Sigmoid colon (tissue), 4 donors: ENCODE measurements at regions not wholly inside any gene's neighbourhood (a gene's known extent, or its start where the extent isn't known, plus 50 kb on each side); places are given as distances from the start of the nearest gene placed in this dataset.

Source experiments
- CTCF ChIP-seq, 4 experiments: fragments of 450-650 bp in 3 of 4; fragments of 200-600 bp in 1 of 4; IDR thresholded peaks; one replicate each; pipeline ENCODE4 v1.5.1; 2016 to 2019; ENCODE audit warnings: antibody characterized with exemption in 4 of 4, mild to moderate bottlenecking in 3 of 4, moderate library complexity in 2 of 4
- EP300 ChIP-seq, 4 donors: sonication (generic); formaldehyde crosslinking; IDR thresholded peaks; one replicate each; pipeline ENCODE4 v1.6.1; 2017; ENCODE audit warnings: antibody characterized with exemption in 4 of 4
- POLR2AphosphoS5 ChIP-seq, 4 donors: sonication (generic); formaldehyde crosslinking; IDR thresholded peaks; one replicate each; pipeline ENCODE4 v1.6.1; 2017; ENCODE audit warnings: antibody characterized with exemption in 4 of 4

GRCh38 chr13:31528176-31528575 is 211.2 kb upstream of the RXFP2 start:
- no peak for TF ChIP-seq CTCF (IDR thresholded peaks at IDR 0.05)
- TF ChIP-seq EP300 (IDR thresholded peaks at IDR 0.05): no peak
- no peak for TF ChIP-seq POLR2AphosphoS5 (IDR thresholded peaks at IDR 0.05)
